PC-9 (cell line): ENCODE measurements at regions not wholly inside any gene's neighbourhood (a gene's known extent, or its start where the extent isn't known, plus 50 kb on each side); places are given as distances from the start of the nearest gene placed in this dataset.
"Not testable (repeated sequence)": the region's sequence is repeated elsewhere in the genome, so short reads cannot be mapped to it uniquely, and the experiment has no call there.

Experiments used
- EZH2 ChIP-seq: fragments of 200-600 bp; sonication (generic); IDR thresholded peaks from 2 replicates; pipeline ENCODE4 v1.8.0; 2017; ENCODE audit warnings: antibody characterized with exemption, low read depth
- TF ChIP-seq, protein P1 (sequence below): fragments of 200-600 bp; sonication (generic); conservative IDR thresholded peaks from 2 replicates; pipeline ENCODE4 v1.6.1; 2017; ENCODE audit warnings: mixed run types, antibody characterized with exemption, mild to moderate bottlenecking, moderate library complexity

DNA sequence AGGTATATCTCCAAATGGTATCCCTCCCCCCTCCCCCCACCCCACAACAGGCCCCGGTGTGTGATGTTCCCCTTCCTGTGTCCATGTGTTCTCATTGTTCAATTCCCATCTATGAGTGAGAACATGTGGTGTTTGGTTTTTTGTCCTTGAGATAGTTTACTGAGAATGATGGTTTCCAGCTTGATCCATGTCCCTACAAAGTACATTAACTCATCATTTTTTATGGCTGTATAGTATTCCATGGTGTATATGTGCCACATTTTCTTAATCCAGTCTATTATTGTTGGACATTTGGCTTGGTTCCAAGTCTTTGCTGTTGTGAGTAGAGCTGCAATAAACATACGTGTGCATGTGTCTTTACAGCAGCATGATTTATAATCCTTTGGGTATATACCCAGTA is 135.8 kb upstream of the DST start:
- TF ChIP-seq, protein P1, sequence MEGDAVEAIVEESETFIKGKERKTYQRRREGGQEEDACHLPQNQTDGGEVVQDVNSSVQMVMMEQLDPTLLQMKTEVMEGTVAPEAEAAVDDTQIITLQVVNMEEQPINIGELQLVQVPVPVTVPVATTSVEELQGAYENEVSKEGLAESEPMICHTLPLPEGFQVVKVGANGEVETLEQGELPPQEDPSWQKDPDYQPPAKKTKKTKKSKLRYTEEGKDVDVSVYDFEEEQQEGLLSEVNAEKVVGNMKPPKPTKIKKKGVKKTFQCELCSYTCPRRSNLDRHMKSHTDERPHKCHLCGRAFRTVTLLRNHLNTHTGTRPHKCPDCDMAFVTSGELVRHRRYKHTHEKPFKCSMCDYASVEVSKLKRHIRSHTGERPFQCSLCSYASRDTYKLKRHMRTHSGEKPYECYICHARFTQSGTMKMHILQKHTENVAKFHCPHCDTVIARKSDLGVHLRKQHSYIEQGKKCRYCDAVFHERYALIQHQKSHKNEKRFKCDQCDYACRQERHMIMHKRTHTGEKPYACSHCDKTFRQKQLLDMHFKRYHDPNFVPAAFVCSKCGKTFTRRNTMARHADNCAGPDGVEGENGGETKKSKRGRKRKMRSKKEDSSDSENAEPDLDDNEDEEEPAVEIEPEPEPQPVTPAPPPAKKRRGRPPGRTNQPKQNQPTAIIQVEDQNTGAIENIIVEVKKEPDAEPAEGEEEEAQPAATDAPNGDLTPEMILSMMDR = not testable (repeated sequence)
- TF ChIP-seq EZH2 = not testable (repeated sequence)
